Hepatocyte (in vitro differentiated cells): ENCODE measurements at regions not wholly inside any gene's neighbourhood (a gene's known extent, or its start where the extent isn't known, plus 50 kb on each side); places are given as distances from the start of the nearest gene placed in this dataset.

Experiments
- DNase-seq: peaks from one replicate; pipeline ENCODE4 v3.0.0-alpha.2; 2016; ENCODE audit warnings: low spot score
- H2AFZ ChIP-seq: fragments of 200-600 bp; sonication (generic); 2 replicates; pipeline ENCODE4 v1.6.0; 2016; ENCODE audit warnings: antibody characterized with exemption, mild to moderate bottlenecking
- H3K27ac ChIP-seq: fragments of 200-600 bp; sonication (generic); 2 replicates; pipeline ENCODE4 v1.5.1; 2016; ENCODE audit warnings: mild to moderate bottlenecking
- H3K27me3 ChIP-seq: fragments of 200-600 bp; sonication (generic); 2 replicates; pipeline ENCODE4 v1.6.1; 2016
- H3K36me3 ChIP-seq: fragments of 200-600 bp; sonication (generic); replicated peaks from 2 replicates; pipeline ENCODE4 v1.5.1; 2016; ENCODE audit warnings: low read depth; ENCODE audit not compliant: insufficient read depth
- H3K4me1 ChIP-seq: fragments of 200-600 bp; sonication (generic); 2 replicates; pipeline ENCODE4 v1.5.1; 2016; ENCODE audit warnings: mild to moderate bottlenecking, moderate library complexity; ENCODE audit not compliant: insufficient read depth
- H3K4me2 ChIP-seq: fragments of 200-600 bp; sonication (generic); 2 replicates; pipeline ENCODE4 v1.6.0; 2016
- H3K4me3 ChIP-seq: fragments of 200-600 bp; sonication (generic); 2 replicates; pipeline ENCODE4 v1.5.1; 2016; ENCODE audit warnings: mild to moderate bottlenecking
- H3K79me2 ChIP-seq: fragments of 200-600 bp; sonication (generic); 2 replicates; pipeline ENCODE4 v1.6.0; 2017; ENCODE audit warnings: mild to moderate bottlenecking
- H3K9me2 ChIP-seq: fragments of 200-600 bp; sonication (generic); replicated peaks from 2 replicates; pipeline ENCODE4 v1.6.0; 2017; ENCODE audit warnings: mild to moderate bottlenecking; ENCODE audit not compliant: insufficient read depth
- H3K9me3 ChIP-seq: fragments of 200-600 bp; sonication (generic); 2 replicates; pipeline ENCODE4 v1.5.1; 2016; ENCODE audit warnings: low read depth, mild to moderate bottlenecking
- H4K20me1 ChIP-seq: fragments of 200-600 bp; sonication (generic); 2 replicates; pipeline ENCODE4 v1.6.0; 2016; ENCODE audit warnings: mild to moderate bottlenecking; ENCODE audit not compliant: insufficient read depth, poor library complexity, severe bottlenecking
- EZH2 ChIP-seq: fragments of 200-600 bp; sonication (generic); IDR thresholded peaks from 2 replicates; pipeline ENCODE4 v1.6.1; 2016; ENCODE audit warnings: antibody characterized with exemption, mild to moderate bottlenecking, borderline replicate concordance
- EZH2phosphoT487 ChIP-seq: fragments of 200-600 bp; sonication (generic); IDR thresholded peaks from one replicate; pipeline ENCODE4 v1.6.1; 2018; ENCODE audit warnings: antibody characterized with exemption, mild to moderate bottlenecking, low read depth, moderate library complexity; ENCODE audit not compliant: unreplicated experiment, severe bottlenecking
- WGBS: methylation state at CpG from one replicate; pipeline ENCODE4 v1.1.6; 2016; ENCODE audit warnings: low lambda C conversion rate; ENCODE audit errors: missing lambda C conversion rate; 5-methylcytosine and 5-hydroxymethylcytosine counted together
- TF ChIP-seq, protein P1 (sequence below): fragments of 200-600 bp; sonication (generic); IDR thresholded peaks from 2 replicates; pipeline ENCODE4 v1.5.1; 2016; ENCODE audit warnings: antibody characterized with exemption, mild to moderate bottlenecking; ENCODE audit not compliant: poor library complexity

- H3K4me1 ChIP-seq, result no peaks in the 10 kb centered on the region
- no peaks in the 10 kb centered on the region for H3K9me3 ChIP-seq
- no peak for TF ChIP-seq EZH2
- TF ChIP-seq, protein P1, sequence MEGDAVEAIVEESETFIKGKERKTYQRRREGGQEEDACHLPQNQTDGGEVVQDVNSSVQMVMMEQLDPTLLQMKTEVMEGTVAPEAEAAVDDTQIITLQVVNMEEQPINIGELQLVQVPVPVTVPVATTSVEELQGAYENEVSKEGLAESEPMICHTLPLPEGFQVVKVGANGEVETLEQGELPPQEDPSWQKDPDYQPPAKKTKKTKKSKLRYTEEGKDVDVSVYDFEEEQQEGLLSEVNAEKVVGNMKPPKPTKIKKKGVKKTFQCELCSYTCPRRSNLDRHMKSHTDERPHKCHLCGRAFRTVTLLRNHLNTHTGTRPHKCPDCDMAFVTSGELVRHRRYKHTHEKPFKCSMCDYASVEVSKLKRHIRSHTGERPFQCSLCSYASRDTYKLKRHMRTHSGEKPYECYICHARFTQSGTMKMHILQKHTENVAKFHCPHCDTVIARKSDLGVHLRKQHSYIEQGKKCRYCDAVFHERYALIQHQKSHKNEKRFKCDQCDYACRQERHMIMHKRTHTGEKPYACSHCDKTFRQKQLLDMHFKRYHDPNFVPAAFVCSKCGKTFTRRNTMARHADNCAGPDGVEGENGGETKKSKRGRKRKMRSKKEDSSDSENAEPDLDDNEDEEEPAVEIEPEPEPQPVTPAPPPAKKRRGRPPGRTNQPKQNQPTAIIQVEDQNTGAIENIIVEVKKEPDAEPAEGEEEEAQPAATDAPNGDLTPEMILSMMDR, result no peak
- no peak overlapping the region for H3K4me2 ChIP-seq
- no peak for DNase-seq
- H2AFZ ChIP-seq, result no peak overlapping the region
- no peaks in the 10 kb centered on the region for H3K79me2 ChIP-seq
- no peak overlapping the region for H3K27ac ChIP-seq
- no peaks in the 10 kb centered on the region for H3K36me3 ChIP-seq
- no peaks in the 10 kb centered on the region for H3K9me2 ChIP-seq
- WGBS, result 83% methylated on average over 3 of the region's 3 CpGs
- H3K4me3 ChIP-seq, result no peak overlapping the region
- no peaks in the 10 kb centered on the region for H4K20me1 ChIP-seq
- peaks cover 26% of the 10 kb centered on the region for H3K27me3 ChIP-seq
Observed at GRCh38 chr7:142347091-142347490, 89.2 kb upstream of the PRSS58 start.

- no peaks in the 10 kb centered on the region for H3K36me3 ChIP-seq
- H3K9me2 ChIP-seq, result no peaks in the 10 kb centered on the region
- TF ChIP-seq EZH2 (no peak), EZH2phosphoT487 (no peak)
- TF ChIP-seq, protein P1, result no peak
- no peaks in the 10 kb centered on the region for H3K79me2 ChIP-seq
- DNase-seq, result no peak
- no peak overlapping the region for H2AFZ ChIP-seq
- H3K27ac ChIP-seq, result no peak overlapping the region
- WGBS, result 76% methylated on average over 5 of the region's 5 CpGs
- no peak overlapping the region for H3K4me3 ChIP-seq
- H4K20me1 ChIP-seq, result no peaks in the 10 kb centered on the region
- H3K9me3 ChIP-seq, result no peaks in the 10 kb centered on the region
- no peaks in the 10 kb centered on the region for H3K4me1 ChIP-seq
- no peak overlapping the region for H3K4me2 ChIP-seq
- H3K27me3 ChIP-seq, result peaks cover 19% of the 10 kb centered on the region
Observed at GRCh38 chr7:142345811-142346210, 88.0 kb upstream of the PRSS58 start.

DNA sequence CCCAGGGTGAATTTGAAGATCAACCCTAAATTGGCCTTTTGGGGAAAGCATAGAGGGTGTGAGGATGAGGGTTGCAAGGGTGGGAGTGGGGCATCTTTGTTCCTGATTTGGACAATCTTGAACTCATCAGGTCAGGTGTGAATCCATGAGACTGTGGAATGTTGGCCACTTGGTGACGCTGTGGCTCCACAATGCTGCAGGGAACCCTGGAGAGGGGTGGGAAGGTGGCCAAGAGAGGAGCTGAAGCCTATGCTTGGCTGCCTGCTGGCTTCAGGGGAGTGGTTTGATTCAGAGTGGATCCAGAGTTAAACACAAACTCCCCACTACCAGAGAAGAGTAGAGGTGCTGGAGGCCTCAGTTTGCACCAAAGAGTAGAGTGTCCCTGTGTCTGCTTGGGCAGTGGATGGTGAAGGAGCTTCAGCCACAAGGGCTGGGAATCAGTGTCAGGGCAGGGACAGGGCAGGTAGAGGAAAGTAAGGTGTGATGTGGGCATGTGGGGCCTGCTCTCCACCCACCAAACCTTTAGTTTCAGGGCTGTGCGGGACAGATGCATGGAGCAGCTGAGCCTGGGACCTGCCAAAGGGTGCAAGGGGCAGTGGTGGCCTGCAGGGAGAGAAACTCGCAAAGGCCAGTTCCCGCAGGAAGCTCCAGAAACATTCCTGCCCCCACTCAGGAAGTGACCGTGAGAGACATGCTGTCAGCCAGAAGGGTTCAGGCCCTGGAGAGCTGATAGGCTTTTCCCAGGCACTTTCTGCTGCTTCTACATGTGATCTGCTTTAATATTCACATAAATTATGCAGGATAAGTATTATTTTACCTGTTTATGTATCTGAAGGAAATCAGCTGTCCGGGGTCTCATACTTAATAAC lies 81.0 kb upstream of the PRSS58 start:
- no peaks in the 10 kb centered on the region for H3K9me3 ChIP-seq
- WGBS, result 65% methylated on average over 6 of the region's 6 CpGs
- H2AFZ ChIP-seq, result no peak overlapping the region
- no peaks in the 10 kb centered on the region for H3K79me2 ChIP-seq
- H3K27me3 ChIP-seq, result no peaks in the 10 kb centered on the region
- H3K4me1 ChIP-seq, result no peaks in the 10 kb centered on the region
- DNase-seq, result no peak
- H3K27ac ChIP-seq, result no peak overlapping the region
- no peaks in the 10 kb centered on the region for H3K9me2 ChIP-seq
- H3K4me2 ChIP-seq, result no peak overlapping the region
- no peak overlapping the region for H3K4me3 ChIP-seq
- no peaks in the 10 kb centered on the region for H4K20me1 ChIP-seq
- TF ChIP-seq, protein P1, result peak; percentile 15
- no peak for TF ChIP-seq EZH2phosphoT487
- H3K36me3 ChIP-seq, result no peaks in the 10 kb centered on the region
